NCI-H2029 (cell line): ENCODE measurements at regions not wholly inside any gene's neighbourhood (a gene's known extent, or its start where the extent isn't known, plus 50 kb on each side); places are given as distances from the start of the nearest gene placed in this dataset.
"Not testable (repeated sequence)": the region's sequence is repeated elsewhere in the genome, so short reads cannot be mapped to it uniquely, and the experiment has no call there.

ENCODE experiments used
- DNase-seq: peaks from one replicate; lab custom pipeline; 2025; lab: John Stamatoyannopoulos, UW

DNA sequence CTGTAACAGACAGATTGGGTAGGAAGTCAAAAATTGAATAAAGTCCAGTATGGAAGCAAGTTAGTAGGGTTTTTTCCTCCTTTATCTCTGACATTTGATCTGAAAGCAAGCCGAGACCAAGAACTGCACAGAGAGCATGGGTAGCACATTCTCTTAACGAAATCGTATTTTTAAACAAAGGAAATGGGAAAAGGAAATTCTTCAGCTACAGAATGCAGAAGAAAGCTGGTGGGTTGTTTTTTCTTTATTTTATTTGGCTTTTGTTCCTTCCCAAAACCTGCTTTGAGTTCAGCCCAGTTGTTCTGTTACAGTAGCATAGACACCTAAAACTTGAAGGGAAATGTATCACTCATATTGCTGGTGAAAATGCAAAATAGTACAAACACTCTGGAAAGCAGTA lies 397.0 kb downstream of the GBE1 start:
- no peak for DNase-seq

DNA sequence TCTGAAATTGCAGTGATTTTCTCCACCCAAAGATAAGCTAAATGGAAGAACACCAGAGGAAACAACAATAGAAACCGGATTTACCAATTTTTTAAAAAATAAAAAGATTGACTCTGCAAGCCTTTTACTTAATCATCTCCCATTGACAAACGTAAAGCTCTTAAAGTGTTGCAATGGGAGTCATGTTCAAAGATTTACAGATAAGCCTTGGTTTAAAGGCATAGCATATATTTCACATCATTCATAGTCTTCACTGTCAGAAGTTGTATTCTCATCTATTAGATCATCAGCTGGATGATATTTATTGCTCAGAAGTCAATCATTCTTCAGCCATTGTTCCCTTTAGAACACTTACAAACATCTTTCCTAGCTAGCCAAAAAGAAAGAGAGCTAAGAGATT lies 397.6 kb downstream of the GBE1 start:
- no peak for DNase-seq

GRCh38 chr3:81354119-81354518 lies 407.3 kb downstream of the GBE1 start:
- DNase-seq = no peak

GRCh38 chr3:81352867-81353266 lies 408.6 kb downstream of the GBE1 start:
- peak; percentile 20 for DNase-seq

GRCh38 chr3:81349816-81350340 lies 411.6 kb downstream of the GBE1 start:
- no peak for DNase-seq

DNA sequence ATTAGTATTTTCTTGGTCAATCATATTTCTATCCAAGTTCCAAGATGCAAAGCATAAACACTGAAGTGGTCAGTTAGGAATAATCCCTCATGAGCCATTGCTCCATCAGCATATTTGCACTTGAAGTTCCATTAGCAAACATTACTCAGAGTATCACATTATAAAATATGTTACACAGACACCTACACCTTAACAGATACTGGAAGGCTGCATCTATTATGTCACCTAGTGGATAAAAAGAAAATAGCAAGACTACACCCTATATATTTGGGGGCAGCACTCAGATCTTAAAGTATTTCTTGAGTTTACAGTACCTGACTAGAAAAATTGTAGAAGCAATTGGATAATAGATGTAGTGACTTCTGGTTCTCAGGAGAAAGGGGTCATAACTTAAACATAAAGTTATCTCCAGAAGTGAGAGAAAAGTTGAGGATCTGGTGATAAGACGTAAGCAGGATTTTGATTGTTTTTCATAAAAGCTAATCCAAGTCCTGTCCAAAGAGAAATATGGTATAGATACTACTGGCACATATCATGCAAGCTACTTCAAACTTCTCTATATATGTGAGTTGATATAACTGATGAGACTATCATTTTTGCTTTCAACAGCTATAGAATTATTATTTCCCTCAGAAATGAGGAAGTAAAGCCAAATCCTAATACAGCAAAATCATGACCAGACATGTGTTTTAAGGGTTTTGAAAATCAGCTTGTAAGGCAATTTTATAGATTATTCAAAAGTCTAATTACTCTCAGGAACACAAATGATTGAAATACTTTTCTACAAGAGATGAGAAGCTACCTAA lies 422.2 kb downstream of the GBE1 start:
- DNase-seq = no peak

DNA sequence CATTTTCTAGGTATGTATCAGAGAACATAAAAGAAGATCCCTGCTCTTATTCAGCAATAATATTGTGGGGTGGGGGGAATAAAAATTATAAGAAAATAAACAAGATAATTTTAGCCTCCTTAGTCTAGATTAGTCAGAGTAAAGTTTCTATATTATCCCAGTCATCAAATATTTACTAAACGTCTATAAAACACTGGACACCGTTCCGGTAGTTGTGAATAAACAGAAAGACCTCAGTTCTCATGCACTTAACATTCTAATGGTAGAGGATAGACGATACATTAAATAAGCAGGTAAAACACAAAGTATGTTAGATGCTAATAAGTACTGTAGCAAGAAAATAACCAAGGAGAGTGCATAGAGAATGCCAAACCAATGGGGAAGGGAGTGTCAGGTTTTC lies 425.0 kb downstream of the GBE1 start:
- DNase-seq = no peak

GRCh38 chr3:81329835-81330234 lies 431.6 kb downstream of the GBE1 start:
- DNase-seq = not testable (repeated sequence)

- DNase-seq = no peak
These were observed 435.2 kb downstream of the GBE1 start for GRCh38 chr3:81326245-81326644.

DNA sequence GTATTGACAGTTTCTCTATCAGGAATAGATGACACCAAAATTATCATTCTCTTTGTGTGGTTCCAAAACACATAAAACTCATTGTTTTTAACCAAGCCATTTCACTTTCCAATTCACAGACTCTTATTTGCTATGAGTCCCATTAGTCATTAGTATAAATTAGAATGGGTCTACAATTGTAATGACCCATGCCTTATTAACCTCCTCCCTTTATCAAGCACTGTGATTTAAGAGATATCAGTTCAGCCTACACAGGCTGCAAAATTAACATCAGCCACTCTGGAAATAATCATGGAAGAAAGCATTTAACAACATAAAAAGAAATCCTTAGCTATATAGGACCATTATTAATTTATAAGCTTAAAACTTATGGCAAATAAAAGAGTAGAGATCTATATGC lies 440.6 kb downstream of the GBE1 start:
- no peak for DNase-seq

DNA sequence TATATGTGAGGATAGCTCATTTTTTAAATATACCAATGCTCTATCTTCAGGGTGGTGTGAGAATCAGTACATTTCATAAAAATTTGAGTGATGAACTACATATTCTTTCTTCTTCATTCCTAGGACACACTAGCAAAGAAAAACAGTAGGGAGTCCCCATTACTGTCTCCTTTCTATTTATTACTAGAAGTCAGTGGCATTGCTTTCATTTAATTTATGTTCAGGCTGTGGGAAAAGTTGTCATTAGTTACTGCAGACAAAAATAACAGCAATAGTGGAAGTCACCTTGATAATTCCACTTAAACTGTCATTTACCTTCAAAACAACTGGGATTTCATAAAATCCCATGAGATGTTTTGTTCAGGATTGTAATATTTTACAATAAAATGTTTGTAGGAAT lies 446.4 kb downstream of the GBE1 start:
- no peak for DNase-seq

GRCh38 chr3:81311321-81311720 lies 450.1 kb downstream of the GBE1 start:
- no peak for DNase-seq

GRCh38 chr3:81308306-81308705 lies 453.1 kb downstream of the GBE1 start:
- no peak for DNase-seq

DNA sequence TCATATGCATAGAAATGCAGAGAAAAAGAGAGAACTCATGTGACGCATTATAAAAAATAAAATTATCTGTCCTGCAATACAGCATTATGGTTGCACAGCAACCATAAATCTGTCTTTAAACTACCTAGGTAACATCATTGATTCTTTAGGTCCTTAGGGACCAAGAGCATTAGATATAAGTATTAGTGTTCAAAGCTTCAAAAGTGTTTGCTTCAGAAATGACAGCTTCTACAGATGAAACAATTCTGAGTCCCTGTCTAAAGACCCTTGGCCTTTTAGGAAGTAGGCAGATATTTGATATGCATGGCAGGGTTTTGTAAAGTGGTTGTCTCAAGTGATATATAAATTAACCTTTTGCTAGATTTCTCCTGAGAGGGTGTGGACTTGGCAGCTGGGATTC lies 454.2 kb downstream of the GBE1 start:
- DNase-seq = no peak

DNA sequence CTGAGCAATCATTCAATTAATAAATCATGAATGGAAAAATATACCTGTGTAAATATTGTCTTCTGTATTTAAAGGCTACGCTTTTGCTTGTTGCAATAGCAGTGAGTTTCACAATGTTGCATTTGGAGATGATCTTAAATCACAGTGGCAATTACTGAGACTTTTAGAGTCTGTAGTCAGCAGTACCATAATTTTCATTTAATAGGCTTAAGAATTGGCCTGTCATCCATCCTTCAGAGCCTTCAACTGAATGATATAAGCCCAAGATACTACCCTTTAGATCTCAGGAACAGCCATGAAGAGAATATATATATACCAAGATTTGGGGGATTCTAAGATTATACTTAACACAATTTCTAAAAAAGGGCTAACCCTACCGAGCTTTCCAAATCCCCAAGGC lies 458.1 kb downstream of the GBE1 start:
- DNase-seq = no peak

- DNase-seq = peak; percentile 1
These were observed 459.4 kb downstream of the GBE1 start for GRCh38 chr3:81302045-81302444.

GRCh38 chr3:81301230-81301629 lies 460.2 kb downstream of the GBE1 start:
- no peak for DNase-seq

- no peak for DNase-seq
These were observed 461.0 kb downstream of the GBE1 start for GRCh38 chr3:81300324-81300927.

- no peak for DNase-seq
These were observed 462.0 kb downstream of the GBE1 start for GRCh38 chr3:81299481-81299880.

DNA sequence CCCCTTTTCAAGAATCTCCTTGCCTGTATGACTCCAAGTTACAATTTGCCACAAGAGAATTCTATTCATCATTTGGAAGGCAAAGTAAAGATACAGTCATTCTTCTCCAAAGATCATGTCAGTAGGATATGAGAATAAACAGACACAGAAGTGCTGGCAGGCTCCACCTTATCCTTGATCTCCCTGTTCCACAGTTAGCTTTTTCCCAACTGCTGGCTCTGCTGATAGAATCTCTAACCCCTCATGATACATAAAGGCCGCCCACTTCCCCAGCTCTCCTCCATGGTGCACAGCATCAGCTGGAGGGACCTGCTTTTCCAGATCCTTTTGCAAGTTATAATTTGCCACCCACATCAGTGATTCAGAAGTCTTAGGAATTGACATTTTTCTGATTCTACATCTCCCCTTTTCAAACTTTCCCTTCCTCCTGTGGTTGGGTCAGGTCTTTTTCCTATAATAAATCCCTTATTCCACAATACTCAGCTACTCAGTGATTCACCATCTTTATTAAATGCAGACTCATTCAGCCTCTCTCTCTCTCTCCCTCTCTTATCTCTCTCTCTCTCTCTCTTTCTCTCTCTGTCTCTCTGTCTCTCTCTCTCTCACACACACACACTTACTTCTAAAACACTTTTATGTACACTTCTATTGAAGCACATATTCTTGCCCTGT lies 465.4 kb downstream of the GBE1 start:
- DNase-seq = no peak

- DNase-seq = no peak
These were observed 468.3 kb downstream of the GBE1 start for GRCh38 chr3:81293156-81293555.

DNA sequence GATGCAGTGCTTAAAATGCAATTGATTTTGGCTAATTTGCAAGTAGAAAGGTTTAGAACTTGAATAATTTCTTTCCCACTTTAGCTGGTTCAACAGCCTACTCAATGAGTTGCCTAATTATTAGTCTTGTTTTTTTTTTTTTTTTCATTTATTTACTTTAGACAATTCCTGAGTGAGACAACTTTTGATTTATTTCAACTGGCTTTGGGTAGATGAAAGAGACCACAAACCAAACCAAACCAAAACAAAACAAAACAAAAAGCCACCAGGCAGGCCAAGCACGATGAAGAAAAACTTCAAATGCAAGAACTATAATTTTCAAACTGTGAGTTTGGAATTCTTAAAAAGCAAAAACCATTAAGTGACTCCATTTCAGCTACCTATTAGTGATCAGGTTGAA lies 469.9 kb downstream of the GBE1 start:
- DNase-seq = no peak

- DNase-seq = no peak
These were observed 471.8 kb downstream of the GBE1 start for GRCh38 chr3:81289676-81290075.
